ENCODE measurements at regions not wholly inside any gene's neighbourhood (a gene's known extent, or its start where the extent isn't known, plus 50 kb on each side); places are given as distances from the start of the nearest gene placed in this dataset.

DNA sequence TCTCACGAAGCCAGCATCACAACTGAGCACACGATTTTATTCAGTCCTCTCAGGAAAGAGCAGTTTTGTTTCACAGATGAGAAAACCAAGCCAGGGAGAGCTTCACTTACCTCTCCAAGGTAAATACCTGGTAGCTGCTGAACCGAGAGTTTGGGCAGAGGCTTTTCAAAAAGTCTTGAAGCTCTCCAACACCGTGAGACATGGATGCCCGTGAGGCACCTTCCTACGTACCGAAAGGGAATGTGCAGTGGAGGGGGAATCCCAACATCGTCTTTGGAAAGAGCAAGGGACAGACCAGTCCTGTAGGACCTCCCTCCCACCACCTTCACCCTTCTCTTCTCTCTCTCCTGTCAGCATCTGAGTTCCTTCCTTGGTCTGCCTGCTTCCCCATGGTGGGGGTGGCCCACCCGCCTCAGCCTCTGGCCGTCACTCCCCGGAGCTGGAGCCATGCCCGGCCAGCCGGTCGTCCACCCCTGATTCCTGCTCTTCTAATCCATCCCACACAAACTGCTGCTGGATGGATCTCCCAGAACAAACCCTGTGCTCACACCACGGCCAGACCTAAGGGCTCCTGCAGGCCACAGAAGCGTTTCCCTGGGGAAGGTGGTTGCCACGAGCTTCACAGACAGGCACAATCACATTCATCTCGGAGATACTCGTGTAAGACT, 97.3 kb upstream of the SNTG2 start:
- no peak for DNase-seq (ENCODE audit: low read depth in 2 of 2)
- no peak overlapping the region for H3K4me3 ChIP-seq (replicated peaks in 1 of 2; ENCODE audit: low read depth in 2 of 2, low read length in 2 of 2)
- TF ChIP-seq, protein P1, sequence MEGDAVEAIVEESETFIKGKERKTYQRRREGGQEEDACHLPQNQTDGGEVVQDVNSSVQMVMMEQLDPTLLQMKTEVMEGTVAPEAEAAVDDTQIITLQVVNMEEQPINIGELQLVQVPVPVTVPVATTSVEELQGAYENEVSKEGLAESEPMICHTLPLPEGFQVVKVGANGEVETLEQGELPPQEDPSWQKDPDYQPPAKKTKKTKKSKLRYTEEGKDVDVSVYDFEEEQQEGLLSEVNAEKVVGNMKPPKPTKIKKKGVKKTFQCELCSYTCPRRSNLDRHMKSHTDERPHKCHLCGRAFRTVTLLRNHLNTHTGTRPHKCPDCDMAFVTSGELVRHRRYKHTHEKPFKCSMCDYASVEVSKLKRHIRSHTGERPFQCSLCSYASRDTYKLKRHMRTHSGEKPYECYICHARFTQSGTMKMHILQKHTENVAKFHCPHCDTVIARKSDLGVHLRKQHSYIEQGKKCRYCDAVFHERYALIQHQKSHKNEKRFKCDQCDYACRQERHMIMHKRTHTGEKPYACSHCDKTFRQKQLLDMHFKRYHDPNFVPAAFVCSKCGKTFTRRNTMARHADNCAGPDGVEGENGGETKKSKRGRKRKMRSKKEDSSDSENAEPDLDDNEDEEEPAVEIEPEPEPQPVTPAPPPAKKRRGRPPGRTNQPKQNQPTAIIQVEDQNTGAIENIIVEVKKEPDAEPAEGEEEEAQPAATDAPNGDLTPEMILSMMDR (IDR thresholded peaks at IDR 0.05; ENCODE audit: low read depth, low read length) = no peak

DNA sequence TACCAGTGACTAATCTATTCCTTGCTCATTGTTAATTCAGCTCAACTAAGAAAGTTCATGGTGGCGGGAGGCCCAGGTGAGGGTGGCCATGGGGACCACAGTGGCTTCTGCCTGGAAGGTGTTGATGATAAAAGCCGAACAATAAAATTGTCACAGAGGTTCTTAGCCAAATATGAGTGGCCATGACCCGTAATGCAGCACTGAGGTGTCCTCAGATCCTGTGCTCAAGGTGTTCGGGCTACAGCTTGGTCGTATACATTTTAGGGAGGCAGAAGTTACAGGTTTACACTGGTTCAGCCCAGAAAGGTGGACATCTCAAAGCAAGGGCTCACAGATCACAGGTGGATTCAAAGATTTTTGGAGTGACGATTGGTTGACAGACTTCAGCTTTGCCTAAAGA, 98.5 kb upstream of the SNTG2 start:
- no peak overlapping the region for H3K4me3 ChIP-seq (replicated peaks in 1 of 2; ENCODE audit: low read depth in 2 of 2, low read length in 2 of 2)
- TF ChIP-seq, protein P1 (IDR thresholded peaks at IDR 0.05; ENCODE audit: low read depth, low read length) = no peak
- no peak for DNase-seq (ENCODE audit: low read depth in 2 of 2)

DNA sequence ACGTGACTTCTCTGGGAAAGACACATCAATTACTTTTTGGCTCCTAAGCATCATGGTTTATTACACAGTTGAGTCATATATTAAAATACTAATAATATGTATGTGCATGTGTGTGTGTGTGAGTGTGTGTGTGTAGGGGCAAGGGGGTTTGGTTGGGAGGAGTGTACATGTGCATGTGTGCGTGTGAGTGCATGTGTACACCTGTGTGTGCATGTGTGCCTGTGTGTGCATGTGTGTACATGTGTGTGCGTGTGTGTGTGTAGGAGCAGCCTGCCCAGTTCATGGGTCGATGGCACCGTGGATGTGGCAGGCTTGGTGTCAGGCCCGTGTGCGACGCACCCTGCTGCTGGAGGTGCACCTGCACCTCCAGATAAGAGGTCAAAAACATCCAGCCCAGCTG, 99.0 kb upstream of the SNTG2 start:
- no peak overlapping the region for H3K4me3 ChIP-seq (replicated peaks in 1 of 2; ENCODE audit: low read depth in 2 of 2, low read length in 2 of 2)
- TF ChIP-seq, protein P1 (IDR thresholded peaks at IDR 0.05; ENCODE audit: low read depth, low read length) = no peak
- no peak for DNase-seq (ENCODE audit: low read depth in 2 of 2)

DNA sequence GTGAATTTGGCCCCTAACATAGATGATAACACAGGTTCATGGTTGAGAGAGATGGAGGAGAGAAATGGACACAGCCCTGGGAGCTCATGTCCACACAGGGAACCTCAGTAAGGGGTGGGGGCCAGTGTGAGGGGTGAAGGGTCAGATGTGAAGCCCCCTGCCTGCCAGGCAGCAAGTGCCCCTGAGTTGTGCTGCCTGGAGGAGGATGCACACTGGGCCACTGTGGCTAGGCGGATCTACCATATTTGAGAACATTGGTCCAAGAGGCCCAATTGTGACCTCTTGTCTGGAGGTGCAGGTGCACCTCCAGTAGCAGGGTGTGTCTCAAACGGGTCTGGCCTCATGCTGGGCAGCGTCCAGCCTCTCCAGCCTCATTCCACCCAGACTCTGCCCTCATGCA, 99.6 kb upstream of the SNTG2 start:
- no peak for DNase-seq (ENCODE audit: low read depth in 2 of 2)
- TF ChIP-seq, protein P1 (IDR thresholded peaks at IDR 0.05; ENCODE audit: low read depth, low read length) = no peak
- no peak overlapping the region for H3K4me3 ChIP-seq (replicated peaks in 1 of 2; ENCODE audit: low read depth in 2 of 2, low read length in 2 of 2)

DNA sequence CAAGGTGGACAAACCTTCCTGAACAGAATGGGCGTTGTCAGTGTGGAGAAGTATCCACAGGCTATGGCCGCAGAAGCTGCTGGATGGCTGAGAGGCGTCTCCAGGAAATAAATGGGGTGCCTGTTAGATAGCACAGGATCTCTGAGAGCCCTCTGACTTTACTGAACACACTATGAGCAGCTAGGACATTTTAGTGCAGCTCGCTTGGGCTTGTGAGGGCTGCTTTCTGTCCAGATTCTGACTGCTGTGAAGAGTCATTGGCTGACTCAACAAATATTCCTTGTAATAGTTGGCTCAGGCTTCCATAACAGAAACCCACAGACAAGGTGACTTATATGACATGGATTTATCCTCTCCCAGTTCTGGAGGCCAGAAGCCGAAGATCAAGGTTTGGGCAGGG, 100.2 kb upstream of the SNTG2 start:
- TF ChIP-seq, protein P1 (IDR thresholded peaks at IDR 0.05; ENCODE audit: low read depth, low read length) = no peak

DNA sequence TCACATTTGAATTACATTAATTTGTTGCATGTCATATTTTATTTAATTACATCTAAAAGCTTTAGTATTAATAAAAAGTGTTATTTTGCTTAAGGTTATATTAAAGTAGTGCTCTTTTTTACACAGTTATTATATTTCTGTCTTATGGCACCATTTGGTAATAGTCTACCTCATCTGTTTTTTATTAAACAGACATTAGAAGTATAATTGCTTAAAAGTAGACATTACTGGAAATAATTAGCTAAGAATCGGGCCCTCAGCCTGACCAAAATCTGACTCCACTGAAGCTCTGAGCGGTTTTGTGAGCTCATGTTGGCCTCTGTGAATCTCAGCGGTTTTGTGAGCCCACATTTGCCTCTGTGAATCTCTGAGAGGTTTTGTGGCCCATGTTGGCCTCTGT, 102.5 kb upstream of the SNTG2 start:
- TF ChIP-seq, protein P1 (IDR thresholded peaks at IDR 0.05; ENCODE audit: low read depth, low read length) = no peak
- H3K4me3 ChIP-seq (replicated peaks in 1 of 2; ENCODE audit: low read depth in 2 of 2, low read length in 2 of 2) = no peak overlapping the region
- DNase-seq (ENCODE audit: low read depth in 2 of 2) = no peak

More for the DNA sequence above, 100.2 kb upstream of the SNTG2 start:
- no peak for DNase-seq (ENCODE audit: low read depth in 2 of 2)
- no peak overlapping the region for H3K4me3 ChIP-seq (replicated peaks in 1 of 2; ENCODE audit: low read depth in 2 of 2, low read length in 2 of 2)

DNA sequence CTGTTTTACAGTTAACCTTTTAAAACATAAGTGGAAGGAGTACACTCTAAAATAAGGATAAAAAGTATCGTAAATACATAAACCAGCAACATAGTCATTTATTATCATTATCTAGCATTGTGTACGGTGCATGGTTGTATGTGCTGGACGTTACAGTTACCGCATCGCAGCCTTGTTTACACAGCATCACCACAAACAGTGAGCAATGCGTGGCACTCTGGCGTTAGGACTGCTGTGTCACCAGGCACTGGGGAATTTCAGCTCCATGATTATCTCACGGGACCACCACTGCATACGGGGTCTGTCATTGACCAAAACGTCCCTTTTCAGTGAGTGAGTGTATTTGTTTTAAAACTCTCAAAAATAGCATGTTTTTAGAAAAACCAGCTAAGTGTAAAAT, 103.0 kb upstream of the SNTG2 start:
- H3K4me3 ChIP-seq (replicated peaks in 1 of 2; ENCODE audit: low read depth in 2 of 2, low read length in 2 of 2) = no peak overlapping the region
- DNase-seq (ENCODE audit: low read depth in 2 of 2) = no peak
- TF ChIP-seq, protein P1 (IDR thresholded peaks at IDR 0.05; ENCODE audit: low read depth, low read length) = no peak

All from cardiac fibroblast (primary cell).